ENCODE measurements at regions not wholly inside any gene's neighbourhood (a gene's known extent, or its start where the extent isn't known, plus 50 kb on each side); places are given as distances from the start of the nearest gene placed in this dataset.

GRCh38 chr10:2951235-2951835 lies 116.0 kb upstream of the PFKP start:
- intact Hi-C loops (cut with micrococcal nuclease): no loop called here

GRCh38 chr10:2950546-2950945 lies 116.8 kb upstream of the PFKP start:
- intact Hi-C loops (cut with micrococcal nuclease): no loop called here

- intact Hi-C loops (cut with micrococcal nuclease): no loop called here
Observed at GRCh38 chr10:2949948-2950354, 117.4 kb upstream of the PFKP start.

- intact Hi-C loops (cut with micrococcal nuclease): no loop called here
Observed at GRCh38 chr10:2949221-2949947, 118.0 kb upstream of the PFKP start.

GRCh38 chr10:2948127-2948854 lies 119.1 kb upstream of the PFKP start:
- intact Hi-C loops (cut with micrococcal nuclease): no loop called here

GRCh38 chr10:2944788-2945187 lies 122.6 kb upstream of the PFKP start:
- intact Hi-C loops (cut with micrococcal nuclease): no loop called here

GRCh38 chr10:2943932-2944614 lies 123.3 kb upstream of the PFKP start:
- intact Hi-C loops (cut with micrococcal nuclease): no loop called here

- intact Hi-C loops (cut with micrococcal nuclease): no loop called here
Observed at GRCh38 chr10:2942938-2943337, 124.4 kb upstream of the PFKP start.

GRCh38 chr10:2938869-2939268 lies 128.5 kb upstream of the PFKP start:
- intact Hi-C loops (cut with micrococcal nuclease): loop anchor here (1.0 kb wide), 1 partner anchor 39 kb away; no protein-coding TSS in a partner anchor

- intact Hi-C loops (cut with micrococcal nuclease): no loop called here
Observed at GRCh38 chr10:2936816-2937215, 130.5 kb upstream of the PFKP start.

GRCh38 chr10:2935647-2936386 lies 131.5 kb upstream of the PFKP start:
- intact Hi-C loops (cut with micrococcal nuclease): no loop called here

- intact Hi-C loops (cut with micrococcal nuclease): no loop called here
Observed at GRCh38 chr10:2933924-2934323, 133.4 kb upstream of the PFKP start.

- intact Hi-C loops (cut with micrococcal nuclease): no loop called here
Observed at GRCh38 chr10:2933519-2933918, 133.8 kb upstream of the PFKP start.

- intact Hi-C loops (cut with micrococcal nuclease): no loop called here
Observed at GRCh38 chr10:2933071-2933470, 134.3 kb upstream of the PFKP start.

GRCh38 chr10:2929480-2930258 lies 137.7 kb upstream of the PFKP start:
- intact Hi-C loops (cut with micrococcal nuclease): no loop called here

- intact Hi-C loops (cut with micrococcal nuclease): loop anchor here (1.0 kb wide), 5 partner anchors 50 to 244 kb away; partner anchors contain the start of gene PITRM1
Observed at GRCh38 chr10:2927958-2928840, 139.1 kb upstream of the PFKP start.

- intact Hi-C loops (cut with micrococcal nuclease): no loop called here
Observed at GRCh38 chr10:2926918-2927660, 140.3 kb upstream of the PFKP start.

GRCh38 chr10:2925631-2926030 lies 141.7 kb upstream of the PFKP start:
- intact Hi-C loops (cut with micrococcal nuclease): no loop called here

GRCh38 chr10:2924431-2924830 lies 142.9 kb upstream of the PFKP start:
- intact Hi-C loops (cut with micrococcal nuclease): no loop called here

Data from T-helper 1 cell treated with Interleukin-12 subunit alpha and Interleukin-12 subunit beta and Interleukin-4 antibody, amounts not matched to agents 30 ng/mL and 1 ng/mL, for 36 hours (primary cell).